WTC11 (cell line): ENCODE measurements at regions not wholly inside any gene's neighbourhood (a gene's known extent, or its start where the extent isn't known, plus 50 kb on each side); places are given as distances from the start of the nearest gene placed in this dataset.

ENCODE experiments used
- CREB1 ChIP-seq: sonication (generic); formaldehyde crosslinking; IDR thresholded peaks from 2 replicates; pipeline ENCODE4 v1.8.0; 2023; ENCODE audit warnings: mild to moderate bottlenecking, missing genetic modification reagents
- FOXJ3 ChIP-seq: sonication (generic); formaldehyde crosslinking; IDR thresholded peaks from 2 replicates; pipeline ENCODE4 v1.9.0; 2021; ENCODE audit warnings: missing genetic modification reagents, mild to moderate bottlenecking, borderline replicate concordance
- FOXP1 ChIP-seq: sonication (generic); formaldehyde crosslinking; IDR thresholded peaks from 2 replicates; pipeline ENCODE4 v1.8.0; 2022; ENCODE audit warnings: missing genetic modification reagents, mild to moderate bottlenecking, moderate library complexity, borderline replicate concordance
- JUN ChIP-seq: sonication (generic); formaldehyde crosslinking; IDR thresholded peaks from 2 replicates; pipeline ENCODE4 v1.8.0; 2023; ENCODE audit warnings: mild to moderate bottlenecking, missing genetic modification reagents
- TF ChIP-seq, protein P1 (sequence below): fragments of 200-600 bp; IDR thresholded peaks from 2 replicates; pipeline ENCODE4 v1.8.0; 2022; ENCODE audit warnings: antibody characterized with exemption

DNA sequence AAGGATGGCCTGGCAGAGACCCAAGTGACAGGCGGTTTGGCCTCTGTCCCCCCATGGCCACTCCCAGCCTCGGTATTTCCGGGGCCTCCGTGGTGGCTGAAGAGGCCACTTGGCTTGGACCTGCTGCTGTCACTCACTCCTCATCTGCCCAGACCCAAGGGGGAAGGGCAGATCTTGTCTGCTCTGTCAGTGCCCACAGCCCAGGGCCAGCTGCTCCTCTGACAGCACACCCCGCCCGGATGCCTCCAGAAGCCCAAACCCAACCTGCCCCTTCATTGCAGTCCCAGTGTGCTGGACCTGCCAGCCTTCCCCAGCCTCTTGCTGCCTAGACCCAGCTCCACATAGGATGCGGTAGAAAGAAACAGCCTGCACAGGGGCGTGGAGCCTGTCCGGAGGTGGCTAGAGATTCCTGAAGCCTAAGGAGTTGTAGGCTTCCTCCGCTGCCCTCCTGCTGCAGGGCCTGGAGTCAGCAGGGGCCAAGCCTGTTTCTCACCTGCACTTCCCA, 52.0 kb downstream of the MAGEF1 start:
- no peak for TF ChIP-seq JUN (CRISPR knock-in tag)
- TF ChIP-seq, protein P1, sequence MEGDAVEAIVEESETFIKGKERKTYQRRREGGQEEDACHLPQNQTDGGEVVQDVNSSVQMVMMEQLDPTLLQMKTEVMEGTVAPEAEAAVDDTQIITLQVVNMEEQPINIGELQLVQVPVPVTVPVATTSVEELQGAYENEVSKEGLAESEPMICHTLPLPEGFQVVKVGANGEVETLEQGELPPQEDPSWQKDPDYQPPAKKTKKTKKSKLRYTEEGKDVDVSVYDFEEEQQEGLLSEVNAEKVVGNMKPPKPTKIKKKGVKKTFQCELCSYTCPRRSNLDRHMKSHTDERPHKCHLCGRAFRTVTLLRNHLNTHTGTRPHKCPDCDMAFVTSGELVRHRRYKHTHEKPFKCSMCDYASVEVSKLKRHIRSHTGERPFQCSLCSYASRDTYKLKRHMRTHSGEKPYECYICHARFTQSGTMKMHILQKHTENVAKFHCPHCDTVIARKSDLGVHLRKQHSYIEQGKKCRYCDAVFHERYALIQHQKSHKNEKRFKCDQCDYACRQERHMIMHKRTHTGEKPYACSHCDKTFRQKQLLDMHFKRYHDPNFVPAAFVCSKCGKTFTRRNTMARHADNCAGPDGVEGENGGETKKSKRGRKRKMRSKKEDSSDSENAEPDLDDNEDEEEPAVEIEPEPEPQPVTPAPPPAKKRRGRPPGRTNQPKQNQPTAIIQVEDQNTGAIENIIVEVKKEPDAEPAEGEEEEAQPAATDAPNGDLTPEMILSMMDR = no peak
- TF ChIP-seq FOXJ3 (CRISPR knock-in tag) = no peak
- no peak for TF ChIP-seq FOXP1 (CRISPR knock-in tag)
- no peak for TF ChIP-seq CREB1
